ENCODE measurements at regions not wholly inside any gene's neighbourhood (a gene's known extent, or its start where the extent isn't known, plus 50 kb on each side); places are given as distances from the start of the nearest gene placed in this dataset.

DNA sequence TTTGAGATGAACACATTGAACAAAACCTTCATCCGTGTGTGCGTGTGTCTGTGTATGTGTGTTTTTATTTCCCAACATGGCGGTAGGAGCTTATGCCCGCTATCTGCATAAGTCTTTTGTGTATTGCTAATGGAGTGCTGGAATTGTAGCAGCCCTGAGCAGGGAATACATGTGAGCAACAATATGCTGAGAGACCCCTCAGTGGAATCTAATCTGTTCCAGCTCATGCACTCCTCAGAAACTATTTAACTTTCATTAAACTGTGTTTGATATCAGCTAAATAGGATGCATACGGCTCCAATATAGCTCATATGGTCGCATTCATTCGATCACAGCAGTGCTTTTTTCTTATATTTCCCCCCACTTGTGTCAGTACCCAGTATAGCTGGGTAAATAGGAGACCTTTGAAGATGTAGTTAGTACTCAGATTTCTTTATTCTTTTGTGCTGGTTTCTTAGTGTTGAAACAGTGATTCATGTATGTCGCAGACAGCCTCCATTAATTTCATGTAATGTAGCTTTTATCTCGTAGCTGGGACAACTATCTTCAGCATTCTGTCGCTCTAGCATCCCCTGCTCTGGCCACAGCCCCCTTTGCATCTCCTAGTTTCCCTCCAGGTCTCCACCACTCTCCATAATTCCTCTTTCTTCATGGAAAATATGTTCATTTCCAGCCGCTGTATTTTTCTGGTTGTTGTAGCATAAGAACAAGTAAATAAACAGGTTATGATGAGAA lies 891.2 kb downstream of the BCL11A start:
- DNase-seq (ENCODE audit: low read depth), result no peak
- no peak overlapping the region for H3K4me3 ChIP-seq (ENCODE audit: control insufficient read depth, low read depth, low read length)
- TF ChIP-seq, protein P1, sequence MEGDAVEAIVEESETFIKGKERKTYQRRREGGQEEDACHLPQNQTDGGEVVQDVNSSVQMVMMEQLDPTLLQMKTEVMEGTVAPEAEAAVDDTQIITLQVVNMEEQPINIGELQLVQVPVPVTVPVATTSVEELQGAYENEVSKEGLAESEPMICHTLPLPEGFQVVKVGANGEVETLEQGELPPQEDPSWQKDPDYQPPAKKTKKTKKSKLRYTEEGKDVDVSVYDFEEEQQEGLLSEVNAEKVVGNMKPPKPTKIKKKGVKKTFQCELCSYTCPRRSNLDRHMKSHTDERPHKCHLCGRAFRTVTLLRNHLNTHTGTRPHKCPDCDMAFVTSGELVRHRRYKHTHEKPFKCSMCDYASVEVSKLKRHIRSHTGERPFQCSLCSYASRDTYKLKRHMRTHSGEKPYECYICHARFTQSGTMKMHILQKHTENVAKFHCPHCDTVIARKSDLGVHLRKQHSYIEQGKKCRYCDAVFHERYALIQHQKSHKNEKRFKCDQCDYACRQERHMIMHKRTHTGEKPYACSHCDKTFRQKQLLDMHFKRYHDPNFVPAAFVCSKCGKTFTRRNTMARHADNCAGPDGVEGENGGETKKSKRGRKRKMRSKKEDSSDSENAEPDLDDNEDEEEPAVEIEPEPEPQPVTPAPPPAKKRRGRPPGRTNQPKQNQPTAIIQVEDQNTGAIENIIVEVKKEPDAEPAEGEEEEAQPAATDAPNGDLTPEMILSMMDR (conservative IDR thresholded peaks at IDR 0.05; ENCODE audit: control insufficient read depth, insufficient read depth, low read depth, low read length), result no peak

DNA sequence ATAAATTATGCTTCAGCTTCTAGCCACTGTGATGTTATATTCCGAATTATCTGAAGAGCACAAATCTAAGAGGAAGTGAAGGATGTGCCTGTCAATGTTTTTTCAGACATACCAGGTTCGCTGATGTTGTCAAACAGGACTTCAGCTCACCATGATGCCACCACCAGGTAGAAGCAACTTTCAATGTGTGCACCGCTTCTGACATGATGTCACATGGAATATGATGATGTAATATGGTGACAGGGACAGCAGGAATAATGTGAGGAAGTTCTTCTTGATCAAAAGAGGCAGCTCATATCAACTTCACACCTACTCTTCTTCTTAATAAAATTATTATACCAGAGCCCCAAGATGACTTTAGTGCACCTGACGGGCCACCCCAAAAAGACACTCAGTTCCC lies 893.2 kb downstream of the BCL11A start:
- DNase-seq (ENCODE audit: low read depth), result no peak
- TF ChIP-seq, protein P1 (conservative IDR thresholded peaks at IDR 0.05; ENCODE audit: control insufficient read depth, insufficient read depth, low read depth, low read length), result no peak
- H3K4me3 ChIP-seq (ENCODE audit: control insufficient read depth, low read depth, low read length), result no peak overlapping the region

DNA sequence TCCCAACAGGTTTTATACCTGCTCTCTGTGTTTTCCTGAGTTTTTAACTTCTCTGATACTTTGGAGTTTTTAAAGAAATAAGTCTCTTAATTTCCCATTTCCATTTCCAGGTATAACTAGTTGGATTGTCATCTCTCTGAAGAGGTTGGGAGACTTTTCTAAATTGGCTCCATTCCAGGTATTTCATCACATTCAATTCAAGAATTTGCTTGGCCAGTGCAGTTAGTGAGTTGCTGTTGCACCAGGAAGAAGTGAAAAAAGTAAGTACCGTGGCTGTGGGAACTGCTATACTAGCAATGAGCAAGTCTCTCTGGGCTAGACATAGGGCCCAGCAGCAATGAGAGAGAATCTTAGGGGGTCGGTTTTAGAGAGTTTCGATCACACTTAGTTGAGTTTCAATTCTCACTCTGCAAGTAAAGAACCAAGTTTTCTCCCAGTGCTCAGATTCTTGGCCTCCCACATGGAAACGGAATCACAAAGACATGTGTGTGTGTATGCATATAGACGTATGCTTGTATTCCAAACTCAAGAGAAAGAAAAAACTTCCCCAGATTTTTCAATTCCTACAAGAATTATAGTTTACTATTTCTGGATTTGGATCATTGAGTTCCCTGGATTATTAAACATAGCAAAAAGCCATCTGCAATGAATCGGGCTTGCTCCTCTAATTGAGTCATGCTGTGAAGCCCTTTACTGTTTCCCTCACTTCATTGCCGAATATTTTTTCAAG lies 894.4 kb downstream of the BCL11A start:
- no peak for DNase-seq (ENCODE audit: low read depth)
- no peak overlapping the region for H3K4me3 ChIP-seq (ENCODE audit: control insufficient read depth, low read depth, low read length)
- TF ChIP-seq, protein P1 (conservative IDR thresholded peaks at IDR 0.05; ENCODE audit: control insufficient read depth, insufficient read depth, low read depth, low read length), result no peak

DNA sequence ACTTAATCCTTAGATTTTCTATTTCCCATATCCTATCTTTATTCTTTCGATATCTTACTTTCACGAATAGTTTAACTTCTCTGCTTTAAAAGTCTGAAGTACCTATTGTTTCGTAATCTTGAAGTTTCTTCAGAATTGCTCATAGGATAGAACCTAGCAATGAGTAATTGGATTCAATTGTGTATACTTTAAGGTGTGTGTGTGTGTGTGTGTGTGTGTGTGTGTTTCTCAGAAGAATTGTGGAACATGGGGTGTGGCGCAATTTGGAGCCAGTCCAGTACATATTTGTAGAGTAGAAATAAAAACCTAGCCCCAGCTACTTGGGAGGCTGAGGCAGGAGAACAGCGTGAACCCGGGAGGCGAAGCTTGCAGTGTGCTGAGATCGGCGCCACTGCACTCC lies 897.6 kb downstream of the BCL11A start:
- TF ChIP-seq, protein P1 (conservative IDR thresholded peaks at IDR 0.05; ENCODE audit: control insufficient read depth, insufficient read depth, low read depth, low read length), result no peak
- DNase-seq (ENCODE audit: low read depth), result no peak
- no peak overlapping the region for H3K4me3 ChIP-seq (ENCODE audit: control insufficient read depth, low read depth, low read length)

DNA sequence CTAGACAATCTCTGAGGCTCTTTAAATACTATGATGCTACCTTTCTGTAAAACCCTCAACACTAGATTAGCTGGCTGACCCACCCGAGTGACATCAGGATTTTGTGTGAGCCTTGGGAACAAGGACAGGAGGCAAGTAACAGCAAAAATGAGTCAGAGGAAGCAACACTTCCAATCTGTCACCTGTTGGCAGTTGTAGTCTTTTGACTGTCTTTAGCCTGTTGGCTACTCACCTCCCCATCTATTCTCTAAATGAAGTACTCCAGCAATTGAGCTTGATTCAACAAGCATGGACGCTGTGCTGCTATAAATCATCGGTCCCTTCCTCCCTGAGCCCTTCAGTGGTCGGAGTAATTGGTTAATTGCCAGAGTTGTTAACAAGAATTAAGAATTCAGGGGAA lies 898.7 kb downstream of the BCL11A start:
- no peak overlapping the region for H3K4me3 ChIP-seq (ENCODE audit: control insufficient read depth, low read depth, low read length)
- TF ChIP-seq, protein P1 (conservative IDR thresholded peaks at IDR 0.05; ENCODE audit: control insufficient read depth, insufficient read depth, low read depth, low read length), result no peak
- DNase-seq (ENCODE audit: low read depth), result no peak

DNA sequence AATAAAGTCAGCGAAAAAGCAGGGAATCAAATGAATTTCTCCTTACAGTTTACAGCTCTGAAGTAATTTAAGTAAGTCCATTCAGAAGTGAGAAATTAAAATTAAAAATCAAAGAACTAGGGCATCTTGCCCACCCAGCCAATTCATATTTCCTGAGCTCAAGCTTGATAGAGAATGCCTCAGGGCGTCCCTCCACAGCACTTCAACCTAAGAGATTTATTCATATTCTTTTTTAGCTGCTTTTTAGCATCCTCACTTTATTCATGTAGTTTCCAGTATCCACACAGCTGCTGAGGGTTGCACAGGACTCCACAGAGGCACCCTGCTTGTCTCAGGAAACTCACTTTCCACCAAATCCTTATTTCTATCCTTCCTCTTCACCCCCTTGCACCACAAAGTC lies 900.3 kb downstream of the BCL11A start:
- H3K4me3 ChIP-seq (ENCODE audit: control insufficient read depth, low read depth, low read length), result no peak overlapping the region
- no peak for DNase-seq (ENCODE audit: low read depth)
- TF ChIP-seq, protein P1 (conservative IDR thresholded peaks at IDR 0.05; ENCODE audit: control insufficient read depth, insufficient read depth, low read depth, low read length), result no peak
